GM23338 (cell line): ENCODE measurements at regions not wholly inside any gene's neighbourhood (a gene's known extent, or its start where the extent isn't known, plus 50 kb on each side); places are given as distances from the start of the nearest gene placed in this dataset.

ENCODE experiments used
- ATAC-seq: fragments of 200-7000 bp; cut with Tn5 transposase; 3 replicates; pipeline ENCODE4 v1.9.1; 2020
- DNase-seq: peaks from one replicate; pipeline ENCODE4 v3.0.0-alpha.2; 2015; ENCODE audit warnings: low spot score
- H2AFZ ChIP-seq: fragments of 200-600 bp; sonication (generic); 2 replicates; pipeline ENCODE4 v1.8.0; 2016; ENCODE audit warnings: antibody characterized with exemption, mild to moderate bottlenecking, moderate library complexity
- H3F3A ChIP-seq: fragments of 200-600 bp; sonication (generic); replicated peaks from 2 replicates; pipeline ENCODE4 v1.8.0; 2017; ENCODE audit warnings: antibody characterized with exemption, mixed run types, low read depth
- H3K27ac ChIP-seq: fragments of 200-600 bp; sonication (generic); 2 replicates; pipeline ENCODE4 v1.6.1; 2016; ENCODE audit warnings: low read depth
- H3K27me3 ChIP-seq: fragments of 200-600 bp; sonication (generic); 2 replicates; pipeline ENCODE4 v1.8.0; 2016; ENCODE audit warnings: mild to moderate bottlenecking, mixed run types, moderate library complexity; ENCODE audit not compliant: insufficient read depth
- H3K36me3 ChIP-seq: fragments of 200-600 bp; sonication (generic); 2 replicates; pipeline ENCODE4 v1.8.0; 2016; ENCODE audit warnings: mild to moderate bottlenecking; ENCODE audit not compliant: insufficient read depth
- H3K4me1 ChIP-seq: fragments of 200-600 bp; sonication (generic); 2 replicates; pipeline ENCODE4 v1.8.0; 2016; ENCODE audit warnings: mild to moderate bottlenecking, moderate library complexity; ENCODE audit not compliant: insufficient read depth
- H3K4me2 ChIP-seq: fragments of 200-600 bp; sonication (generic); 2 replicates; pipeline ENCODE4 v1.7.1; 2017; ENCODE audit warnings: mixed run types
- H3K4me3 ChIP-seq: fragments of 200-600 bp; sonication (generic); 2 replicates; pipeline ENCODE4 v1.6.1; 2016; ENCODE audit warnings: mixed run types
- H3K79me2 ChIP-seq: fragments of 200-600 bp; sonication (generic); replicated peaks from 2 replicates; pipeline ENCODE4 v1.8.0; 2017; ENCODE audit warnings: mild to moderate bottlenecking; ENCODE audit not compliant: insufficient read depth
- H3K9me2 ChIP-seq: fragments of 200-600 bp; sonication (generic); 2 replicates; pipeline ENCODE4 v1.8.0; 2017; ENCODE audit not compliant: insufficient read depth
- H4K20me1 ChIP-seq: fragments of 200-600 bp; sonication (generic); replicated peaks from 2 replicates; pipeline ENCODE4 v1.8.0; 2017; ENCODE audit warnings: mild to moderate bottlenecking; ENCODE audit not compliant: insufficient read depth
- H3K27ac Mint-ChIP-seq: 2 replicates; pipeline ENCODE4 v1.8.0; 2020; ENCODE audit warnings: inconsistent platforms, mild to moderate bottlenecking, moderate library complexity, mixed read lengths
- H3K27me3 Mint-ChIP-seq: 3 replicates; pipeline ENCODE4 v1.8.0; 2022; ENCODE audit warnings: low read depth, mild to moderate bottlenecking, moderate library complexity, mixed read lengths, inconsistent platforms; ENCODE audit not compliant: insufficient read depth, poor library complexity
- H3K36me3 Mint-ChIP-seq: 3 replicates; pipeline ENCODE4 v1.8.0; 2021; ENCODE audit warnings: low read depth, mild to moderate bottlenecking, inconsistent platforms, moderate library complexity, mixed read lengths
- H3K4me1 Mint-ChIP-seq: 3 replicates; pipeline ENCODE4 v1.8.0; 2020; ENCODE audit warnings: mild to moderate bottlenecking, inconsistent platforms, mixed read lengths
- H3K4me3 Mint-ChIP-seq: 3 replicates; pipeline ENCODE4 v1.8.0; 2021; ENCODE audit warnings: moderate library complexity, mild to moderate bottlenecking, inconsistent platforms, mixed read lengths
- H3K9me3 Mint-ChIP-seq: 3 replicates; pipeline ENCODE4 v1.8.0; 2020; ENCODE audit warnings: moderate library complexity, mild to moderate bottlenecking, inconsistent platforms, mixed read lengths
- CREB1 ChIP-seq: fragments of 250-450 bp; sonication (Bioruptor Pico); IDR thresholded peaks from 2 replicates; pipeline ENCODE4 v1.5.0; 2020; ENCODE audit warnings: low read depth, mild to moderate bottlenecking, moderate library complexity
- EZH2 ChIP-seq: fragments of 200-600 bp; sonication (generic); IDR thresholded peaks from one replicate; pipeline ENCODE4 v1.8.0; 2017; ENCODE audit warnings: antibody characterized with exemption, mild to moderate bottlenecking, low read depth; ENCODE audit not compliant: unreplicated experiment
- EZH2phosphoT487 ChIP-seq: fragments of 200-600 bp; sonication (generic); IDR thresholded peaks from one replicate; pipeline ENCODE4 v1.8.1; 2018; ENCODE audit warnings: antibody characterized with exemption; ENCODE audit not compliant: unreplicated experiment
- JUNB ChIP-seq: IDR thresholded peaks from one replicate; pipeline ENCODE4 v1.6.1; 2016; ENCODE audit warnings: antibody characterized with exemption; ENCODE audit not compliant: unreplicated experiment
- NANOG ChIP-seq: IDR thresholded peaks from 2 replicates; pipeline ENCODE4 v1.6.1; 2016; ENCODE audit warnings: antibody characterized with exemption, borderline replicate concordance
- STAT1 ChIP-seq: IDR thresholded peaks from one replicate; pipeline ENCODE4 v1.6.1; 2016; ENCODE audit warnings: antibody characterized with exemption; ENCODE audit not compliant: unreplicated experiment
- ZNF331 ChIP-seq: fragments of 250-450 bp; sonication (Bioruptor Pico); IDR thresholded peaks from 2 replicates; pipeline ENCODE4 v1.5.0; 2020; ENCODE audit warnings: low read depth, mild to moderate bottlenecking, moderate library complexity
- TF ChIP-seq, protein P1 (sequence below): fragments of 250-450 bp; sonication (Bioruptor Pico); IDR thresholded peaks from 2 replicates; pipeline ENCODE4 v1.5.0; 2020; ENCODE audit warnings: mild to moderate bottlenecking, moderate library complexity
- TF ChIP-seq, protein P2 (sequence below): IDR thresholded peaks from 2 replicates; pipeline ENCODE4 v1.6.1; 2016; ENCODE audit warnings: antibody characterized with exemption

DNA sequence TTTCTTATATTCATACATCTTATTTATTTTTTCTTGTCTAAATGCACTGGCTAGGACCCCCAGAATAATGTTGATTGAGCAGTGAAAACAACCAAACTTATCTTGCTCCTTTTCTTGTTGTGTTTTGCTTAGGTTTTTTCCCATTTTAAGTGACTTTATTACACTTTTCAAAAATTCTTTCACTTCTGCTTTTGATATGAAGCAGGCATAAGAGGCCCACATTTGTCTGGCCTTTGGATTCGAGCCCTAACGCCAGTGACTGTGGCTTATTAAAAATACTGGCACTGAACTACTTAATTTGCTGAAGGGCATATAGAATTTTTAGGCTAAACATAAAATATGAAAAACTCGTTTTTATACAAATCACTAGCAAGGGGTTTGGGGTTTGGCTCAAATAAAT is 197.0 kb downstream of the ASB9 start (continued):
- TF ChIP-seq, protein P1, sequence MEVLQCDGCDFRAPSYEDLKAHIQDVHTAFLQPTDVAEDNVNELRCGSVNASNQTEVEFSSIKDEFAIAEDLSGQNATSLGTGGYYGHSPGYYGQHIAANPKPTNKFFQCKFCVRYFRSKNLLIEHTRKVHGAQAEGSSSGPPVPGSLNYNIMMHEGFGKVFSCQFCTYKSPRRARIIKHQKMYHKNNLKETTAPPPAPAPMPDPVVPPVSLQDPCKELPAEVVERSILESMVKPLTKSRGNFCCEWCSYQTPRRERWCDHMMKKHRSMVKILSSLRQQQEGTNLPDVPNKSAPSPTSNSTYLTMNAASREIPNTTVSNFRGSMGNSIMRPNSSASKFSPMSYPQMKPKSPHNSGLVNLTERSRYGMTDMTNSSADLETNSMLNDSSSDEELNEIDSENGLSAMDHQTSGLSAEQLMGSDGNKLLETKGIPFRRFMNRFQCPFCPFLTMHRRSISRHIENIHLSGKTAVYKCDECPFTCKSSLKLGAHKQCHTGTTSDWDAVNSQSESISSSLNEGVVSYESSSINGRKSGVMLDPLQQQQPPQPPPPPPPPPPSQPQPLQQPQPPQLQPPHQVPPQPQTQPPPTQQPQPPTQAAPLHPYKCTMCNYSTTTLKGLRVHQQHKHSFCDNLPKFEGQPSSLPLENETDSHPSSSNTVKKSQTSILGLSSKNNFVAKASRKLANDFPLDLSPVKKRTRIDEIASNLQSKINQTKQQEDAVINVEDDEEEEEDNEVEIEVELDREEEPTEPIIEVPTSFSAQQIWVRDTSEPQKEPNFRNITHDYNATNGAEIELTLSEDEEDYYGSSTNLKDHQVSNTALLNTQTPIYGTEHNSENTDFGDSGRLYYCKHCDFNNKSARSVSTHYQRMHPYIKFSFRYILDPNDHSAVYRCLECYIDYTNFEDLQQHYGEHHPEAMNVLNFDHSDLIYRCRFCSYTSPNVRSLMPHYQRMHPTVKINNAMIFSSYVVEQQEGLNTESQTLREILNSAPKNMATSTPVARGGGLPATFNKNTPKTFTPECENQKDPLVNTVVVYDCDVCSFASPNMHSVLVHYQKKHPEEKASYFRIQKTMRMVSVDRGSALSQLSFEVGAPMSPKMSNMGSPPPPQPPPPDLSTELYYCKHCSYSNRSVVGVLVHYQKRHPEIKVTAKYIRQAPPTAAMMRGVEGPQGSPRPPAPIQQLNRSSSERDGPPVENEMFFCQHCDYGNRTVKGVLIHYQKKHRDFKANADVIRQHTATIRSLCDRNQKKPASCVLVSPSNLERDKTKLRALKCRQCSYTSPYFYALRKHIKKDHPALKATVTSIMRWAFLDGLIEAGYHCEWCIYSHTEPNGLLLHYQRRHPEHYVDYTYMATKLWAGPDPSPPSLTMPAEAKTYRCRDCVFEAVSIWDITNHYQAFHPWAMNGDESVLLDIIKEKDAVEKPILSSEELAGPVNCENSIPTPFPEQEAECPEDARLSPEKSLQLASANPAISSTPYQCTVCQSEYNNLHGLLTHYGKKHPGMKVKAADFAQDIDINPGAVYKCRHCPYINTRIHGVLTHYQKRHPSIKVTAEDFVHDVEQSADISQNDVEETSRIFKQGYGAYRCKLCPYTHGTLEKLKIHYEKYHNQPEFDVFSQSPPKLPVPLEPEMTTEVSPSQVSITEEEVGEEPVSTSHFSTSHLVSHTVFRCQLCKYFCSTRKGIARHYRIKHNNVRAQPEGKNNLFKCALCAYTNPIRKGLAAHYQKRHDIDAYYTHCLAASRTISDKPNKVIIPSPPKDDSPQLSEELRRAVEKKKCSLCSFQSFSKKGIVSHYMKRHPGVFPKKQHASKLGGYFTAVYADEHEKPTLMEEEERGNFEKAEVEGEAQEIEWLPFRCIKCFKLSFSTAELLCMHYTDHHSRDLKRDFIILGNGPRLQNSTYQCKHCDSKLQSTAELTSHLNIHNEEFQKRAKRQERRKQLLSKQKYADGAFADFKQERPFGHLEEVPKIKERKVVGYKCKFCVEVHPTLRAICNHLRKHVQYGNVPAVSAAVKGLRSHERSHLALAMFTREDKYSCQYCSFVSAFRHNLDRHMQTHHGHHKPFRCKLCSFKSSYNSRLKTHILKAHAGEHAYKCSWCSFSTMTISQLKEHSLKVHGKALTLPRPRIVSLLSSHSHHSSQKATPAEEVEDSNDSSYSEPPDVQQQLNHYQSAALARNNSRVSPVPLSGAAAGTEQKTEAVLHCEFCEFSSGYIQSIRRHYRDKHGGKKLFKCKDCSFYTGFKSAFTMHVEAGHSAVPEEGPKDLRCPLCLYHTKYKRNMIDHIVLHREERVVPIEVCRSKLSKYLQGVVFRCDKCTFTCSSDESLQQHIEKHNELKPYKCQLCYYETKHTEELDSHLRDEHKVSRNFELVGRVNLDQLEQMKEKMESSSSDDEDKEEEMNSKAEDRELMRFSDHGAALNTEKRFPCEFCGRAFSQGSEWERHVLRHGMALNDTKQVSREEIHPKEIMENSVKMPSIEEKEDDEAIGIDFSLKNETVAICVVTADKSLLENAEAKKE (CRISPR knock-in tag), result no peak
- TF ChIP-seq EZH2phosphoT487 (no peak), EZH2 (no peak)

DNA sequence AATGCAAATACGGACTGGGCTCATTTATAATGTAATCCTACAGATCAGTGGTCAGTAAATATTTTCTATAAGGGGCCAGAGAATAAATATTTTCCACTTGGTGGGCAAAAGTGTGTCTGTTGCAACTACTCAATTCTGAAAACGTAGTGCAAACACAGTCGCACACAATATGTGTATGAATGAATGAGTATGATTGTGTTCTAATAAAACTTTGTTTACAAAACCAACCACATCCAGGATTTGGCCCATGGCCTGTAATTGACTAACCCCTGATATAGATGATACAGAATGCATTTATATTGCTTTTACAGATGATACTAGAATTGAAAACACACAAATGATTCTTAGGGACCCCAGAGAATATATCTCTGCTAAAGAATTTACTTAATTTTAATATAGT is 197.6 kb downstream of the ASB9 start:
- no peaks in the 10 kb centered on the region for H3K9me2 ChIP-seq
- no peak for DNase-seq
- H3F3A ChIP-seq, result no peaks in the 10 kb centered on the region
- no peaks in the 10 kb centered on the region for H3K4me1 ChIP-seq
- Mint-ChIP-seq H3K4me3 (no peak overlapping the region), H3K27me3 (no peaks in the 10 kb centered on the region), H3K4me1 (no peaks in the 10 kb centered on the region), H3K27ac (no peak overlapping the region), H3K9me3 (no peaks in the 10 kb centered on the region), H3K36me3 (no peaks in the 10 kb centered on the region)
- H3K36me3 ChIP-seq, result no peaks in the 10 kb centered on the region
- ATAC-seq, result no peak
- no peaks in the 10 kb centered on the region for H4K20me1 ChIP-seq
- H3K79me2 ChIP-seq, result no peaks in the 10 kb centered on the region
- no peak overlapping the region for H3K27ac ChIP-seq
- no peaks in the 10 kb centered on the region for H3K27me3 ChIP-seq
- no peak overlapping the region for H3K4me3 ChIP-seq
- H2AFZ ChIP-seq, result no peak overlapping the region
- H3K4me2 ChIP-seq, result no peak overlapping the region
- TF ChIP-seq, protein P1 (CRISPR knock-in tag), result no peak
- TF ChIP-seq, protein P2, sequence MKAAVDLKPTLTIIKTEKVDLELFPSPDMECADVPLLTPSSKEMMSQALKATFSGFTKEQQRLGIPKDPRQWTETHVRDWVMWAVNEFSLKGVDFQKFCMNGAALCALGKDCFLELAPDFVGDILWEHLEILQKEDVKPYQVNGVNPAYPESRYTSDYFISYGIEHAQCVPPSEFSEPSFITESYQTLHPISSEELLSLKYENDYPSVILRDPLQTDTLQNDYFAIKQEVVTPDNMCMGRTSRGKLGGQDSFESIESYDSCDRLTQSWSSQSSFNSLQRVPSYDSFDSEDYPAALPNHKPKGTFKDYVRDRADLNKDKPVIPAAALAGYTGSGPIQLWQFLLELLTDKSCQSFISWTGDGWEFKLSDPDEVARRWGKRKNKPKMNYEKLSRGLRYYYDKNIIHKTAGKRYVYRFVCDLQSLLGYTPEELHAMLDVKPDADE, result no peak
- TF ChIP-seq JUNB, result no peak
- no peak for TF ChIP-seq STAT1
- no peak for TF ChIP-seq ZNF331 (CRISPR knock-in tag)
- no peak for TF ChIP-seq NANOG
- TF ChIP-seq CREB1 (CRISPR knock-in tag), result no peak
